A549 (cell line): ENCODE measurements at regions not wholly inside any gene's neighbourhood (a gene's known extent, or its start where the extent isn't known, plus 50 kb on each side); places are given as distances from the start of the nearest gene placed in this dataset.
"Not testable (repeated sequence)": the region's sequence is repeated elsewhere in the genome, so short reads cannot be mapped to it uniquely, and the experiment has no call there.

ENCODE experiments used
- ATAC-seq, 2 experiments: fragments of 200-7000 bp in 1 of 2; fragments of >200 bp in 1 of 2; cut with Nextera tagmentation in 1 of 2; cut with Tn5 transposase in 1 of 2; 3 replicates each; pipeline versions ENCODE4 v1.8.0 to v1.9.1; 2018 to 2020; ENCODE audit warnings: mild to moderate bottlenecking in 1 of 2, moderate library complexity in 1 of 2
- CTCF ChIA-PET: fragments of 300-600 bp; sonication (Branson Sonifier 250); formaldehyde crosslinking; extraction: SDS; loops from one replicate; lab custom pipeline; 2021; ENCODE audit warnings: antibody characterized with exemption, inconsistent platforms; lab: Yijun Ruan, JAX
- POLR2A ChIA-PET: fragments of 350-600 bp; formaldehyde crosslinking; extraction: SDS; loops from one replicate; lab custom pipeline; 2021; ENCODE audit warnings: antibody characterized with exemption, inconsistent platforms; lab: Yijun Ruan, JAX
- DNase-seq, 2 experiments: peaks; one replicate each; pipeline versions ENCODE4 v3.0.0 to v3.0.0-alpha.2; 2011 to 2016; ENCODE audit warnings: low read depth in 1 of 2, low spot score in 1 of 2
- FAIRE-seq: peaks from 2 replicates; lab custom pipeline; 2011; peaks lifted over from hg19 to GRCh38; lab: Jason Lieb, UNC
- H3K27ac ChIP-seq, 2 experiments: fragments of >200 bp; sonication (Bioruptor Twin); formaldehyde crosslinking; 3 replicates each; pipeline ENCODE4 v1.5.1; 2016 to 2017
- H3K4me1 ChIP-seq: fragments of >200 bp; sonication (Bioruptor Twin); formaldehyde crosslinking; 3 replicates; pipeline ENCODE4 v1.6.1; 2016
- H3K4me2 ChIP-seq: fragments of >200 bp; sonication (Bioruptor Twin); formaldehyde crosslinking; 3 replicates; pipeline ENCODE4 v1.6.1; 2016
- H3K4me3 ChIP-seq: fragments of >200 bp; sonication (Bioruptor Twin); formaldehyde crosslinking; 3 replicates; pipeline ENCODE4 v1.5.1; 2016
- H3K9me3 ChIP-seq: fragments of >200 bp; sonication (Bioruptor Twin); formaldehyde crosslinking; 3 replicates; pipeline ENCODE4 v1.6.1; 2016
- CEBPB ChIP-seq, 2 experiments: fragments of >200 bp in 1 of 2; sonication (Bioruptor Twin) in 1 of 2; formaldehyde crosslinking in 1 of 2; IDR thresholded peaks; 2 replicates each; pipeline ENCODE4 v1.6.1; 2012 to 2016
- ESRRA ChIP-seq: fragments of 150-350 bp; IDR thresholded peaks from 2 replicates; pipeline ENCODE4 v1.6.1; 2014; ENCODE audit warnings: mild to moderate bottlenecking, low read length, borderline replicate concordance
- FOXS1 ChIP-seq: fragments of 250-450 bp; sonication (Bioruptor Pico); IDR thresholded peaks from 2 replicates; pipeline ENCODE4 v1.5.0; 2020; ENCODE audit warnings: mild to moderate bottlenecking, moderate library complexity
- HES2 ChIP-seq: fragments of >200 bp; sonication (Bioruptor Twin); formaldehyde crosslinking; IDR thresholded peaks from 2 replicates; pipeline ENCODE4 v1.6.1; 2016
- HMGXB4 ChIP-seq: fragments of 250-450 bp; sonication (Bioruptor Pico); IDR thresholded peaks from 2 replicates; pipeline ENCODE4 v1.5.0; 2021; ENCODE audit warnings: mild to moderate bottlenecking, moderate library complexity, borderline replicate concordance
- JUNB ChIP-seq: fragments of >200 bp; sonication (Bioruptor Twin); formaldehyde crosslinking; IDR thresholded peaks from 2 replicates; pipeline ENCODE4 v1.6.1; 2016
- MAFK ChIP-seq: fragments of 450-650 bp; IDR thresholded peaks from 2 replicates; pipeline ENCODE4 v1.6.1; 2014; ENCODE audit not compliant: partially characterized antibody
- MAX ChIP-seq: IDR thresholded peaks from 2 replicates; pipeline ENCODE4 v1.6.1; 2012
- PBX3 ChIP-seq: IDR thresholded peaks from 2 replicates; pipeline ENCODE4 v1.6.1; 2012
- ZFP36 ChIP-seq: fragments of 450-650 bp; IDR thresholded peaks from 2 replicates; pipeline ENCODE4 v1.6.1; 2014; ENCODE audit warnings: borderline replicate concordance; ENCODE audit not compliant: partially characterized antibody
- ZNF302 ChIP-seq: fragments of 250-450 bp; sonication (Bioruptor Pico); IDR thresholded peaks from 2 replicates; pipeline ENCODE4 v1.9.0; 2021; ENCODE audit warnings: inconsistent platforms, mild to moderate bottlenecking, moderate library complexity
- WGBS: methylation state at CpG from one replicate; pipeline ENCODE4 v1.1.6; 2017; ENCODE audit errors: missing lambda C conversion rate; 5-methylcytosine and 5-hydroxymethylcytosine counted together

- no peaks in the 10 kb centered on the region for H3K4me1 ChIP-seq
- H3K9me3 ChIP-seq, result no peaks in the 10 kb centered on the region
- POLR2A ChIA-PET, result no interaction called here
- no peak for TF ChIP-seq JUNB
- peak; percentile 56 for TF ChIP-seq MAFK
- no peak overlapping the region for H3K27ac ChIP-seq
- no peak overlapping the region for H3K4me2 ChIP-seq
- FAIRE-seq, result no peak
- WGBS, result 68% methylated on average over 3 of the region's 3 CpGs
- CTCF ChIA-PET, result no interaction called here
- H3K4me3 ChIP-seq, result no peak overlapping the region
- no peak for DNase-seq
- ATAC-seq, result no peak
Observed at GRCh38 chr1:58949551-58950220, 165.8 kb upstream of the JUN start.

GRCh38 chr1:58950897-58951296 lies 167.1 kb upstream of the JUN start:
- 84% methylated on average over 7 of the region's 7 CpGs for WGBS
- Histone ChIP-seq H3K4me3 (no peak overlapping the region), H3K9me3 (no peaks in the 10 kb centered on the region), H3K27ac (no peak overlapping the region), H3K4me1 (no peaks in the 10 kb centered on the region), H3K4me2 (no peak overlapping the region)
- ATAC-seq (no peak), DNase-seq (no peak), FAIRE-seq (no peak)
- ChIA-PET CTCF (no interaction called here), POLR2A (no interaction called here)
- no peak for TF ChIP-seq HES2
- no peak for TF ChIP-seq ZNF302 (CRISPR knock-in tag)
- no peak for TF ChIP-seq ESRRA
- TF ChIP-seq CEBPB (IDR thresholded peaks at IDR 0.05), result no peak
- TF ChIP-seq PBX3, result no peak
- no peak for TF ChIP-seq MAX

GRCh38 chr1:58953951-58954350 lies 170.1 kb upstream of the JUN start:
- WGBS, result 94% methylated on average over 1 of the region's 1 CpG
- CTCF ChIA-PET, result interaction anchor here (0.9 kb wide), 1 partner anchor 64 kb away, joined by 3 read pairs; no protein-coding TSS in a partner anchor
- ATAC-seq, H3K4me3 ChIP-seq, H3K27ac ChIP-seq, H3K9me3 ChIP-seq, H3K4me2 ChIP-seq, H3K4me1 ChIP-seq, FAIRE-seq, POLR2A ChIA-PET, DNase-seq: not testable (repeated sequence)

GRCh38 chr1:58963287-58963686 lies 179.4 kb upstream of the JUN start:
- H3K27ac ChIP-seq, ATAC-seq, FAIRE-seq, H3K9me3 ChIP-seq, H3K4me3 ChIP-seq, CTCF ChIA-PET, POLR2A ChIA-PET, DNase-seq, H3K4me1 ChIP-seq, H3K4me2 ChIP-seq: not testable (repeated sequence)
- 58% methylated on average over 2 of the region's 2 CpGs for WGBS

- Histone ChIP-seq H3K9me3 (no peaks in the 10 kb centered on the region), H3K27ac (no peak overlapping the region), H3K4me1 (no peaks in the 10 kb centered on the region), H3K4me2 (no peak overlapping the region), H3K4me3 (no peak overlapping the region)
- 64% methylated on average over 2 of the region's 2 CpGs for WGBS
- ChIA-PET CTCF (no interaction called here), POLR2A (no interaction called here)
- no peak for FAIRE-seq
- ATAC-seq, result no peak
- DNase-seq, result no peak
- TF ChIP-seq ZFP36, result no peak
- no peak for TF ChIP-seq HMGXB4 (CRISPR knock-in tag)
- no peak for TF ChIP-seq FOXS1 (CRISPR knock-in tag)
Observed at GRCh38 chr1:58964428-58964827, 180.6 kb upstream of the JUN start.
